Trophoblast cell (in vitro differentiated cells and primary cell): ENCODE measurements at regions not wholly inside any gene's neighbourhood (a gene's known extent, or its start where the extent isn't known, plus 50 kb on each side); places are given as distances from the start of the nearest gene placed in this dataset.

Experiments
- DNase-seq, 2 donors: peaks; one replicate each; pipeline ENCODE4 v3.0.0-alpha.2; 2016
- H2AFZ ChIP-seq: 2 replicates; pipeline ENCODE4 v1.6.1; 2013; ENCODE audit warnings: low read length, moderate library complexity, mild to moderate bottlenecking; ENCODE audit not compliant: insufficient read depth, poor library complexity
- H2AK5ac ChIP-seq: 2 replicates; pipeline ENCODE4 v1.6.1; 2013; ENCODE audit warnings: mild to moderate bottlenecking, low read length
- H2BK120ac ChIP-seq: 2 replicates; pipeline ENCODE4 v1.6.1; 2013; ENCODE audit warnings: low read length, mild to moderate bottlenecking, moderate library complexity; ENCODE audit not compliant: insufficient read depth, poor library complexity
- H2BK12ac ChIP-seq: 2 replicates; pipeline ENCODE4 v1.6.1; 2013; ENCODE audit warnings: mild to moderate bottlenecking, low read length, moderate library complexity
- H2BK5ac ChIP-seq: 2 replicates; pipeline ENCODE4 v1.6.1; 2013; ENCODE audit warnings: low read length, low read depth, moderate library complexity, mild to moderate bottlenecking; ENCODE audit not compliant: poor library complexity
- H3K14ac ChIP-seq: 2 replicates; pipeline ENCODE4 v1.6.1; 2013; ENCODE audit warnings: mild to moderate bottlenecking, low read length
- H3K18ac ChIP-seq: 2 replicates; pipeline ENCODE4 v1.6.1; 2013; ENCODE audit warnings: mild to moderate bottlenecking, low read length
- H3K23ac ChIP-seq: 2 replicates; pipeline ENCODE4 v1.6.1; 2013; ENCODE audit warnings: low read length
- H3K27ac ChIP-seq: 2 replicates; pipeline ENCODE4 v1.5.1; 2013; ENCODE audit warnings: low read depth, mild to moderate bottlenecking, inconsistent platforms, low read length, moderate library complexity
- H3K27me3 ChIP-seq: 2 replicates; pipeline ENCODE4 v1.6.1; 2013; ENCODE audit warnings: inconsistent platforms, mild to moderate bottlenecking, low read length, moderate library complexity; ENCODE audit not compliant: insufficient read depth
- H3K36me3 ChIP-seq, 2 experiments: 1 replicate in 1 of 2; 2 replicates in 1 of 2; pipeline ENCODE4 v1.6.1; 2013; ENCODE audit warnings: low read length in 2 of 2, mild to moderate bottlenecking in 2 of 2, moderate library complexity in 1 of 2; ENCODE audit not compliant: insufficient read depth in 2 of 2, control insufficient read depth in 1 of 2
- H3K4ac ChIP-seq: 2 replicates; pipeline ENCODE4 v1.6.1; 2013; ENCODE audit warnings: low read depth, mild to moderate bottlenecking, low read length, moderate library complexity
- H3K4me1 ChIP-seq, 2 experiments: 1 replicate in 1 of 2; 2 replicates in 1 of 2; pipeline ENCODE4 v1.6.1; 2013; ENCODE audit warnings: low read length in 2 of 2, mild to moderate bottlenecking in 2 of 2, moderate library complexity in 1 of 2; ENCODE audit not compliant: insufficient read depth in 2 of 2, control insufficient read depth in 1 of 2
- H3K4me2 ChIP-seq: 2 replicates; pipeline ENCODE4 v1.6.1; 2013; ENCODE audit warnings: inconsistent platforms, mild to moderate bottlenecking, low read length, moderate library complexity
- H3K4me3 ChIP-seq: 2 replicates; pipeline ENCODE4 v1.5.1; 2013; ENCODE audit warnings: mild to moderate bottlenecking, low read depth, low read length, inconsistent platforms
- H3K79me1 ChIP-seq: one replicate; pipeline ENCODE4 v1.6.1; 2013; ENCODE audit warnings: low read length
- H3K79me2 ChIP-seq: 2 replicates; pipeline ENCODE4 v1.6.1; 2013; ENCODE audit warnings: low read length, mild to moderate bottlenecking; ENCODE audit not compliant: control insufficient read depth, insufficient read depth, poor library complexity
- H3K9ac ChIP-seq: 2 replicates; pipeline ENCODE4 v1.6.1; 2013; ENCODE audit warnings: mild to moderate bottlenecking, low read length
- H3K9me3 ChIP-seq: 2 replicates; pipeline ENCODE4 v1.6.1; 2013; ENCODE audit warnings: low read depth, mild to moderate bottlenecking, control low read depth, inconsistent platforms, low read length; ENCODE audit not compliant: insufficient read depth
- H4K12ac ChIP-seq: 2 replicates; pipeline ENCODE4 v1.6.1; 2013; ENCODE audit warnings: low read depth, mild to moderate bottlenecking, low read length, moderate library complexity
- H4K8ac ChIP-seq: 2 replicates; pipeline ENCODE4 v1.6.1; 2013; ENCODE audit warnings: low read depth, mild to moderate bottlenecking, low read length, moderate library complexity
- H4K91ac ChIP-seq: one replicate; pipeline ENCODE4 v1.6.1; 2013; ENCODE audit warnings: low read depth, mild to moderate bottlenecking, low read length, moderate library complexity
- WGBS: extraction: QIAGEN DNeasy Blood & Tissue Kit; methylation state at CpG from one replicate; pipeline ENCODE4 v1.1.7; 2013; ENCODE audit warnings: missing lambda C conversion rate; ENCODE audit not compliant: insufficient read length, insufficient coverage; ENCODE audit errors: extremely low coverage; 5-methylcytosine and 5-hydroxymethylcytosine counted together

- WGBS: no CpG with 5 or more reads among the region's 17 CpGs
- Histone ChIP-seq H3K36me3 (no peaks in the 10 kb centered on the region), H3K27me3 (no peaks in the 10 kb centered on the region), H3K9me3 (no peaks in the 10 kb centered on the region), H3K4me1 (no peaks in the 10 kb centered on the region), H3K14ac (no peak overlapping the region), H2AK5ac (no peak overlapping the region), H3K9ac (no peak overlapping the region), H2BK120ac (no peak overlapping the region), H4K12ac (no peak overlapping the region), H3K18ac (no peak overlapping the region), H3K4me3 (no peak overlapping the region), H3K23ac (no peak overlapping the region), H3K79me2 (no peaks in the 10 kb centered on the region), H2BK5ac (no peak overlapping the region), H4K91ac (no peak overlapping the region), H2AFZ (no peak overlapping the region), H3K4ac (no peak overlapping the region), H3K79me1 (no peaks in the 10 kb centered on the region), H4K8ac (no peak overlapping the region), H2BK12ac (no peak overlapping the region), H3K4me2 (no peak overlapping the region), H3K27ac (no peak overlapping the region)
- DNase-seq: no peak
Measured at GRCh38 chr2:2682700-2683342, 351.7 kb upstream of the MYT1L start.

GRCh38 chr2:2681711-2682251, 350.7 kb upstream of the MYT1L start:
- Histone ChIP-seq H3K18ac (no peak overlapping the region), H2BK120ac (no peak overlapping the region), H3K23ac (no peak overlapping the region), H2BK5ac (no peak overlapping the region), H4K8ac (no peak overlapping the region), H3K36me3 (no peaks in the 10 kb centered on the region), H2BK12ac (no peak overlapping the region), H3K14ac (no peak overlapping the region), H3K27ac (no peak overlapping the region), H3K79me2 (no peaks in the 10 kb centered on the region), H3K4me3 (no peak overlapping the region), H3K9me3 (no peaks in the 10 kb centered on the region), H3K4me1 (no peaks in the 10 kb centered on the region), H3K27me3 (no peaks in the 10 kb centered on the region), H3K4ac (no peak overlapping the region), H4K91ac (no peak overlapping the region), H2AK5ac (no peak overlapping the region), H3K9ac (no peak overlapping the region), H3K4me2 (no peak overlapping the region), H4K12ac (no peak overlapping the region), H2AFZ (no peak overlapping the region), H3K79me1 (no peaks in the 10 kb centered on the region)
- no peak for DNase-seq
- WGBS: no CpG with 5 or more reads among the region's 16 CpGs

GRCh38 chr2:2681085-2681484, 350.0 kb upstream of the MYT1L start:
- WGBS: no CpG with 5 or more reads among the region's 4 CpGs
- no peak overlapping the region for H3K14ac ChIP-seq
- no peaks in the 10 kb centered on the region for H3K9me3 ChIP-seq
- no peak overlapping the region for H3K4me3 ChIP-seq
- H4K12ac ChIP-seq: no peak overlapping the region
- no peak overlapping the region for H4K91ac ChIP-seq
- no peak for DNase-seq
- no peak overlapping the region for H3K9ac ChIP-seq
- H3K18ac ChIP-seq: no peak overlapping the region
- no peak overlapping the region for H3K4me2 ChIP-seq
- no peak overlapping the region for H2BK5ac ChIP-seq
- no peak overlapping the region for H2AFZ ChIP-seq
- H3K4me1 ChIP-seq: no peaks in the 10 kb centered on the region
- no peak overlapping the region for H3K27ac ChIP-seq
- H4K8ac ChIP-seq: no peak overlapping the region
- no peaks in the 10 kb centered on the region for H3K27me3 ChIP-seq
- no peak overlapping the region for H2BK120ac ChIP-seq
- no peaks in the 10 kb centered on the region for H3K79me2 ChIP-seq
- no peak overlapping the region for H2BK12ac ChIP-seq
- no peaks in the 10 kb centered on the region for H3K79me1 ChIP-seq
- H3K36me3 ChIP-seq: no peaks in the 10 kb centered on the region
- no peak overlapping the region for H3K23ac ChIP-seq
- no peak overlapping the region for H3K4ac ChIP-seq
- no peak overlapping the region for H2AK5ac ChIP-seq

GRCh38 chr2:2674831-2675230, 343.8 kb upstream of the MYT1L start:
- Histone ChIP-seq H2BK5ac (no peak overlapping the region), H3K18ac (no peak overlapping the region), H3K14ac (no peak overlapping the region), H4K8ac (no peak overlapping the region), H2AFZ (no peak overlapping the region), H2BK12ac (no peak overlapping the region), H3K4me3 (no peak overlapping the region), H2BK120ac (no peak overlapping the region), H4K12ac (no peak overlapping the region), H3K4ac (no peak overlapping the region), H3K9me3 (no peaks in the 10 kb centered on the region), H2AK5ac (no peak overlapping the region), H3K23ac (no peak overlapping the region), H3K9ac (no peak overlapping the region), H3K27me3 (no peaks in the 10 kb centered on the region), H3K4me1 (peaks cover 13 to 28% of the 10 kb centered on the region in 2 experiments), H4K91ac (no peak overlapping the region), H3K79me2 (peaks cover 3% of the 10 kb centered on the region), H3K4me2 (no peak overlapping the region), H3K36me3 (no peaks in the 10 kb centered on the region), H3K79me1 (peaks cover 13% of the 10 kb centered on the region), H3K27ac (no peak overlapping the region)
- DNase-seq: no peak
- no CpG with 5 or more reads among the region's 6 CpGs for whole genome bisulfite sequencing
